ENCODE measurements at regions not wholly inside any gene's neighbourhood (a gene's known extent, or its start where the extent isn't known, plus 50 kb on each side); places are given as distances from the start of the nearest gene placed in this dataset.

- H3K36me3 Mint-ChIP-seq = no peaks in the 10 kb centered on the region
- no peaks in the 10 kb centered on the region for H3K4me1 Mint-ChIP-seq
- Histone ChIP-seq H3K36me3 (ENCODE audit: control insufficient read depth, insufficient read depth, low read length) (no peaks in the 10 kb centered on the region), H3K27me3 (ENCODE audit: control insufficient read depth, insufficient read depth, low read length) (no peaks in the 10 kb centered on the region), H3K4me3 (ENCODE audit: low read length) (no peak overlapping the region), H3K4me1 (ENCODE audit: control insufficient read depth, insufficient read depth, low read length) (no peaks in the 10 kb centered on the region), H3K27ac (ENCODE audit: low read length) (no peak overlapping the region), H3K9me3 (ENCODE audit: control insufficient read depth, insufficient read depth, low read length) (no peaks in the 10 kb centered on the region)
- WGBS (ENCODE audit: insufficient coverage) = 84% methylated on average over 6 of the region's 6 CpGs
- ATAC-seq (no peak), DNase-seq (no peak)
- TF ChIP-seq CTCF (IDR thresholded peaks at IDR 0.05) = no peak
- no peak overlapping the region for H3K27ac Mint-ChIP-seq
- no peak overlapping the region for H3K4me3 Mint-ChIP-seq
- H3K9me3 Mint-ChIP-seq = peaks cover 11 to 16% of the 10 kb centered on the region in 2 donors
- H3K27me3 Mint-ChIP-seq (ENCODE audit: low read depth in 2 of 2) = no peaks in the 10 kb centered on the region
- intact Hi-C loops (cut with micrococcal nuclease) = no loop called here
Measured at GRCh38 chr1:95496773-95497172, 262.8 kb downstream of the RWDD3 start.

- DNase-seq (no peak), ATAC-seq (no peak)
- no peak overlapping the region for H3K4me3 ChIP-seq (ENCODE audit: low read length)
- TF ChIP-seq CTCF (IDR thresholded peaks at IDR 0.05) = no peak
- no peaks in the 10 kb centered on the region for H3K4me1 ChIP-seq (ENCODE audit: control insufficient read depth, insufficient read depth, low read length)
- intact Hi-C loops (cut with micrococcal nuclease) = no loop called here
- H3K27ac Mint-ChIP-seq = no peak overlapping the region
- no peak overlapping the region for H3K27ac ChIP-seq (ENCODE audit: low read length)
- no peaks in the 10 kb centered on the region for H3K9me3 ChIP-seq (ENCODE audit: control insufficient read depth, insufficient read depth, low read length)
- no peaks in the 10 kb centered on the region for H3K27me3 ChIP-seq (ENCODE audit: control insufficient read depth, insufficient read depth, low read length)
- no peaks in the 10 kb centered on the region for H3K36me3 ChIP-seq (ENCODE audit: control insufficient read depth, insufficient read depth, low read length)
- H3K36me3 Mint-ChIP-seq = no peaks in the 10 kb centered on the region
- H3K4me3 Mint-ChIP-seq = no peak overlapping the region
- H3K9me3 Mint-ChIP-seq = peaks cover 11 to 16% of the 10 kb centered on the region in 2 donors
- 87% methylated on average over 4 of the region's 4 CpGs for WGBS (ENCODE audit: insufficient coverage)
- no peaks in the 10 kb centered on the region for H3K27me3 Mint-ChIP-seq (ENCODE audit: low read depth in 2 of 2)
- no peaks in the 10 kb centered on the region for H3K4me1 Mint-ChIP-seq
Measured at GRCh38 chr1:95497566-95497965, 263.6 kb downstream of the RWDD3 start.

GRCh38 chr1:95503278-95504030 lies 269.4 kb downstream of the RWDD3 start:
- H3K4me3 ChIP-seq (ENCODE audit: low read length) = no peak overlapping the region
- no peak overlapping the region for H3K27ac Mint-ChIP-seq
- DNase-seq = no peak
- H3K4me3 Mint-ChIP-seq = no peak overlapping the region
- H3K27me3 Mint-ChIP-seq (ENCODE audit: low read depth in 2 of 2) = no peaks in the 10 kb centered on the region
- TF ChIP-seq CTCF (IDR thresholded peaks at IDR 0.05) = no peak
- no peaks in the 10 kb centered on the region for H3K9me3 ChIP-seq (ENCODE audit: control insufficient read depth, insufficient read depth, low read length)
- peaks cover 12 to 19% of the 10 kb centered on the region in 2 donors for H3K9me3 Mint-ChIP-seq
- no peaks in the 10 kb centered on the region for H3K36me3 Mint-ChIP-seq
- ATAC-seq = no peak
- H3K27ac ChIP-seq (ENCODE audit: low read length) = no peak overlapping the region
- intact Hi-C loops (cut with micrococcal nuclease) = no loop called here
- H3K36me3 ChIP-seq (ENCODE audit: control insufficient read depth, insufficient read depth, low read length) = no peaks in the 10 kb centered on the region
- WGBS (ENCODE audit: insufficient coverage) = 91% methylated on average over 9 of the region's 9 CpGs
- H3K4me1 Mint-ChIP-seq = no peaks in the 10 kb centered on the region
- no peaks in the 10 kb centered on the region for H3K4me1 ChIP-seq (ENCODE audit: control insufficient read depth, insufficient read depth, low read length)
- no peaks in the 10 kb centered on the region for H3K27me3 ChIP-seq (ENCODE audit: control insufficient read depth, insufficient read depth, low read length)

- Mint-ChIP-seq H3K27me3 (ENCODE audit: low read depth in 2 of 2) (no peaks in the 10 kb centered on the region), H3K9me3 (peaks cover 12 to 17% of the 10 kb centered on the region in 2 donors), H3K36me3 (no peaks in the 10 kb centered on the region), H3K4me3 (no peak overlapping the region), H3K27ac (no peak overlapping the region), H3K4me1 (no peaks in the 10 kb centered on the region)
- Histone ChIP-seq H3K27ac (ENCODE audit: low read length) (no peak overlapping the region), H3K9me3 (ENCODE audit: control insufficient read depth, insufficient read depth, low read length) (no peaks in the 10 kb centered on the region), H3K27me3 (ENCODE audit: control insufficient read depth, insufficient read depth, low read length) (no peaks in the 10 kb centered on the region), H3K36me3 (ENCODE audit: control insufficient read depth, insufficient read depth, low read length) (no peaks in the 10 kb centered on the region), H3K4me3 (ENCODE audit: low read length) (no peak overlapping the region), H3K4me1 (ENCODE audit: control insufficient read depth, insufficient read depth, low read length) (no peaks in the 10 kb centered on the region)
- intact Hi-C loops (cut with micrococcal nuclease) = no loop called here
- no peak for DNase-seq
- ATAC-seq = no peak
- 86% methylated on average over 4 of the region's 4 CpGs for WGBS (ENCODE audit: insufficient coverage)
- no peak for TF ChIP-seq CTCF (IDR thresholded peaks at IDR 0.05)
Measured at GRCh38 chr1:95504321-95504720, 270.3 kb downstream of the RWDD3 start.
